ENCODE measurements at regions not wholly inside any gene's neighbourhood (a gene's known extent, or its start where the extent isn't known, plus 50 kb on each side); places are given as distances from the start of the nearest gene placed in this dataset.

DNA sequence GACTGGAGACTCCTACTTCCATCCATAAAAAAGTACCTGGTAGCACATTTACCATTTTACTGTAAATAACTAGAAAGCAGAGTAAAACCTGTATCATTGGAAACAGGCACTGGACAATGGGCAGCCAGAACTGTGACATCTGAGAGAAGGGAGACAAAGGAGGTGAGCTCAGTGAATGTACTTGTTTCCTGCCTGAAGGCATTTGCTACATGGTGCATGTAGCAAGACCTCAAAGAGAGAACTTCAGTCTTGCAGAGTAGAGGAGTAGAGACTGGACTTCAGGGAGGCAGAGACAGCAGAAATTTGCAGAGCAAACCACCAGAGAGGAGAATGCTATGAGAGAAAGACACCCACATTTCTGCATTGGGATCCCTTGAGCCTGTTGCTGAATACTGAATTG lies 171.0 kb upstream of the CCN2 start:
- Histone ChIP-seq H3K79me2 (ENCODE audit: control insufficient read depth, insufficient read depth, low read length) (no peaks in the 10 kb centered on the region), H3K9ac (ENCODE audit: low read length) (no peak overlapping the region), H2AFZ (ENCODE audit: insufficient read depth, low read depth, low read length, poor library complexity, severe bottlenecking) (no peak overlapping the region), H3K27ac (ENCODE audit: low read length in 2 of 2) (no peak overlapping the region), H3K27me3 (replicated peaks in 1 of 4; ENCODE audit: control extremely low read depth in 1 of 4, control insufficient read depth in 3 of 4, insufficient read depth in 4 of 4, low read length in 3 of 4) (no peaks in the 10 kb centered on the region), H3K9me3 (ENCODE audit: control extremely low read depth in 1 of 3, control insufficient read depth in 2 of 3, insufficient read depth in 1 of 3, low read length in 2 of 3) (no peaks in the 10 kb centered on the region), H4K20me1 (ENCODE audit: control insufficient read depth, insufficient read depth, low read length, poor library complexity, severe bottlenecking) (no peaks in the 10 kb centered on the region), H3K4me3 (ENCODE audit: control extremely low read depth in 1 of 5, extremely low read depth in 1 of 5, insufficient read depth in 1 of 5, low read depth in 2 of 5, low read length in 4 of 5) (no peak overlapping the region), H3K4me2 (replicated peaks; ENCODE audit: low read depth, low read length, poor library complexity, severe bottlenecking) (no peak overlapping the region), H3K4me1 (ENCODE audit: control insufficient read depth in 2 of 2, insufficient read depth in 2 of 2, low read length in 2 of 2) (no peaks in the 10 kb centered on the region), H3K36me3 (replicated peaks in 1 of 2; ENCODE audit: control extremely low read depth in 1 of 2, control insufficient read depth in 1 of 2, extremely low read depth in 1 of 2, insufficient read depth in 2 of 2, low read length in 1 of 2) (no peaks in the 10 kb centered on the region)
- ATAC-seq (ENCODE audit: low read depth) (no peak), DNase-seq (no peak)
- no peak overlapping the region for H3K27ac Mint-ChIP-seq
- no peak overlapping the region for H3K4me3 Mint-ChIP-seq
- H3K9me3 Mint-ChIP-seq (ENCODE audit: insufficient read depth), result no peaks in the 10 kb centered on the region
- POLR2A ChIA-PET, result no interaction called here
- H3K27me3 Mint-ChIP-seq, result no peaks in the 10 kb centered on the region
- CTCF ChIA-PET, result interaction anchor here (1.2 kb wide), 1 partner anchor 96 kb away, joined by 4 read pairs; no protein-coding TSS in a partner anchor
- intact Hi-C loops (cut with micrococcal nuclease), result no loop called here
- TF ChIP-seq EZH2 (IDR thresholded peaks at IDR 0.05; ENCODE audit: borderline replicate concordance, insufficient read depth, low read depth, low read length, poor library complexity, severe bottlenecking), result no peak
- TF ChIP-seq, protein P1, sequence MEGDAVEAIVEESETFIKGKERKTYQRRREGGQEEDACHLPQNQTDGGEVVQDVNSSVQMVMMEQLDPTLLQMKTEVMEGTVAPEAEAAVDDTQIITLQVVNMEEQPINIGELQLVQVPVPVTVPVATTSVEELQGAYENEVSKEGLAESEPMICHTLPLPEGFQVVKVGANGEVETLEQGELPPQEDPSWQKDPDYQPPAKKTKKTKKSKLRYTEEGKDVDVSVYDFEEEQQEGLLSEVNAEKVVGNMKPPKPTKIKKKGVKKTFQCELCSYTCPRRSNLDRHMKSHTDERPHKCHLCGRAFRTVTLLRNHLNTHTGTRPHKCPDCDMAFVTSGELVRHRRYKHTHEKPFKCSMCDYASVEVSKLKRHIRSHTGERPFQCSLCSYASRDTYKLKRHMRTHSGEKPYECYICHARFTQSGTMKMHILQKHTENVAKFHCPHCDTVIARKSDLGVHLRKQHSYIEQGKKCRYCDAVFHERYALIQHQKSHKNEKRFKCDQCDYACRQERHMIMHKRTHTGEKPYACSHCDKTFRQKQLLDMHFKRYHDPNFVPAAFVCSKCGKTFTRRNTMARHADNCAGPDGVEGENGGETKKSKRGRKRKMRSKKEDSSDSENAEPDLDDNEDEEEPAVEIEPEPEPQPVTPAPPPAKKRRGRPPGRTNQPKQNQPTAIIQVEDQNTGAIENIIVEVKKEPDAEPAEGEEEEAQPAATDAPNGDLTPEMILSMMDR (IDR thresholded peaks at IDR 0.05), result no peak
- no peaks in the 10 kb centered on the region for H3K4me1 Mint-ChIP-seq

DNA sequence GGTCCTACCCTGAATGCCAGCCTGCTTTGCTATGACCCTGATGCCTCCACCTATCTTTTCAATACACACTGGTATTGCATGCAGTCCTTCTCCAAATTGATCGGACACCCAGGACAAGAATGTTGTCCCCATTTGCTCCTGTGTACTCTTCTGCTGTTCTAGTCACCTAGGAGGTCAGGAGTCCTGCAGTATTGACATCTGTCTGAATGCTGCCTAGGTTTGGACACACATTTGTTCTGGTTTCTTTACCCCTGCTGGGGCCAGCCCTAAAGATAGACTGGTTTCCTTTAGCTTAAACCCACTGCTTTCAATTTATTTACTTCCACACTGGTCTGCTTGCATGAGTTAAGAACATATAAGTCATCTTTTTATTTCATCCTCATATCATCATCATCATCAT lies 167.0 kb upstream of the CCN2 start:
- H3K27me3 ChIP-seq (replicated peaks in 1 of 4; ENCODE audit: control extremely low read depth in 1 of 4, control insufficient read depth in 3 of 4, insufficient read depth in 4 of 4, low read length in 3 of 4), result no peaks in the 10 kb centered on the region
- no peak overlapping the region for H3K4me2 ChIP-seq (replicated peaks; ENCODE audit: low read depth, low read length, poor library complexity, severe bottlenecking)
- H3K27me3 Mint-ChIP-seq, result no peaks in the 10 kb centered on the region
- no peaks in the 10 kb centered on the region for H4K20me1 ChIP-seq (ENCODE audit: control insufficient read depth, insufficient read depth, low read length, poor library complexity, severe bottlenecking)
- intact Hi-C loops (cut with micrococcal nuclease), result no loop called here
- H3K79me2 ChIP-seq (ENCODE audit: control insufficient read depth, insufficient read depth, low read length), result no peaks in the 10 kb centered on the region
- no peaks in the 10 kb centered on the region for H3K4me1 ChIP-seq (ENCODE audit: control insufficient read depth in 2 of 2, insufficient read depth in 2 of 2, low read length in 2 of 2)
- H3K4me1 Mint-ChIP-seq, result peaks cover 2% of the 10 kb centered on the region
- H2AFZ ChIP-seq (ENCODE audit: insufficient read depth, low read depth, low read length, poor library complexity, severe bottlenecking), result no peak overlapping the region
- WGBS (ENCODE audit: insufficient coverage), result 70% methylated on average over 1 of the region's 1 CpG
- H3K4me3 ChIP-seq (ENCODE audit: control extremely low read depth in 1 of 5, extremely low read depth in 1 of 5, insufficient read depth in 1 of 5, low read depth in 2 of 5, low read length in 4 of 5), result no peak overlapping the region
- POLR2A ChIA-PET, result interaction anchor here (0.6 kb wide), 1 partner anchor 1025 kb away, joined by 7 read pairs; no protein-coding TSS in a partner anchor
- TF ChIP-seq EZH2 (IDR thresholded peaks at IDR 0.05; ENCODE audit: borderline replicate concordance, insufficient read depth, low read depth, low read length, poor library complexity, severe bottlenecking), result no peak
- TF ChIP-seq, protein P1 (IDR thresholded peaks at IDR 0.05), result no peak
- H3K9me3 Mint-ChIP-seq (ENCODE audit: insufficient read depth), result no peaks in the 10 kb centered on the region
- H3K4me3 Mint-ChIP-seq, result no peak overlapping the region
- CTCF ChIA-PET, result no interaction called here
- no peak overlapping the region for H3K27ac Mint-ChIP-seq
- no peak overlapping the region for H3K9ac ChIP-seq (ENCODE audit: low read length)
- H3K36me3 ChIP-seq (replicated peaks in 1 of 2; ENCODE audit: control extremely low read depth in 1 of 2, control insufficient read depth in 1 of 2, extremely low read depth in 1 of 2, insufficient read depth in 2 of 2, low read length in 1 of 2), result no peaks in the 10 kb centered on the region
- no peak overlapping the region for H3K27ac ChIP-seq (ENCODE audit: low read length in 2 of 2)
- no peak for DNase-seq
- ATAC-seq (ENCODE audit: low read depth), result no peak
- no peaks in the 10 kb centered on the region for H3K9me3 ChIP-seq (ENCODE audit: control extremely low read depth in 1 of 3, control insufficient read depth in 2 of 3, insufficient read depth in 1 of 3, low read length in 2 of 3)

All from B cell (primary cell).